DND-41 (cell line): ENCODE measurements at regions not wholly inside any gene's neighbourhood (a gene's known extent, or its start where the extent isn't known, plus 50 kb on each side); places are given as distances from the start of the nearest gene placed in this dataset.

Source experiments
- ATAC-seq: fragments of 200-7000 bp; cut with Tn5 transposase; 3 replicates; pipeline ENCODE4 v1.9.1; 2021; ENCODE audit warnings: low read depth; ENCODE audit not compliant: insufficient read depth
- DNase-seq: peaks from one replicate; pipeline ENCODE4 v3.0.0-alpha.2; 2020
- H2AFZ ChIP-seq: 2 replicates; pipeline ENCODE4 v1.6.0; 2012; ENCODE audit warnings: low read depth, low read length
- H3K27ac ChIP-seq: 2 replicates; pipeline ENCODE4 v1.5.1; 2012; ENCODE audit warnings: low read length, inconsistent platforms
- H3K27me3 ChIP-seq: fragments of 200-600 bp; sonication (generic); 2 replicates; pipeline ENCODE4 v1.6.0; 2012; ENCODE audit warnings: low read length, mild to moderate bottlenecking, inconsistent platforms; ENCODE audit not compliant: insufficient read depth, poor library complexity
- H3K36me3 ChIP-seq: 2 replicates; pipeline ENCODE4 v1.5.1; 2012; ENCODE audit warnings: low read length, inconsistent platforms; ENCODE audit not compliant: insufficient read depth
- H3K4me1 ChIP-seq: 2 replicates; pipeline ENCODE4 v1.5.1; 2012; ENCODE audit warnings: mild to moderate bottlenecking, low read length; ENCODE audit not compliant: insufficient read depth
- H3K4me2 ChIP-seq: 2 replicates; pipeline ENCODE4 v1.6.0; 2012; ENCODE audit warnings: mild to moderate bottlenecking, moderate library complexity, low read length, inconsistent platforms; ENCODE audit not compliant: insufficient read depth
- H3K4me3 ChIP-seq, 2 experiments: fragments of 200-600 bp in 1 of 2; shearing (Covaris generic) in 1 of 2; 2 replicates each; pipeline ENCODE4 v1.5.1; 2012 to 2016; ENCODE audit warnings: inconsistent platforms in 2 of 2, low read length in 2 of 2, mild to moderate bottlenecking in 2 of 2, low read depth in 1 of 2, moderate library complexity in 1 of 2
- H3K79me2 ChIP-seq: 2 replicates; pipeline ENCODE4 v1.6.0; 2012; ENCODE audit warnings: low read length, inconsistent platforms; ENCODE audit not compliant: insufficient read depth
- H3K9ac ChIP-seq: 2 replicates; pipeline ENCODE4 v1.6.0; 2012; ENCODE audit warnings: low read depth, mild to moderate bottlenecking, inconsistent platforms, low read length, moderate library complexity
- H3K9me3 ChIP-seq: 2 replicates; pipeline ENCODE4 v1.5.1; 2012; ENCODE audit warnings: low read length, moderate library complexity, mild to moderate bottlenecking, inconsistent platforms; ENCODE audit not compliant: insufficient read depth, severe bottlenecking
- H4K20me1 ChIP-seq: 2 replicates; pipeline ENCODE4 v1.6.0; 2012; ENCODE audit warnings: low read length; ENCODE audit not compliant: insufficient read depth
- CTCF ChIP-seq: IDR thresholded peaks from 2 replicates; pipeline ENCODE4 v1.5.1; 2012; ENCODE audit warnings: borderline replicate concordance, low read length, moderate library complexity, mild to moderate bottlenecking; ENCODE audit not compliant: poor library complexity, severe bottlenecking; ENCODE audit errors: extremely low read depth
- EZH2 ChIP-seq: IDR thresholded peaks from 3 replicates; pipeline ENCODE4 v1.6.1; 2012; ENCODE audit warnings: borderline replicate concordance, low read depth, mild to moderate bottlenecking, moderate library complexity, low read length, inconsistent platforms; ENCODE audit not compliant: severe bottlenecking

GRCh38 chr4:173891072-173891471, 361.0 kb upstream of the HAND2 start:
- Histone ChIP-seq H3K9ac (no peak overlapping the region), H2AFZ (no peak overlapping the region), H4K20me1 (no peaks in the 10 kb centered on the region), H3K27ac (no peak overlapping the region), H3K4me1 (no peaks in the 10 kb centered on the region), H3K4me3 (no peak overlapping the region), H3K27me3 (no peaks in the 10 kb centered on the region), H3K36me3 (no peaks in the 10 kb centered on the region), H3K9me3 (no peaks in the 10 kb centered on the region), H3K79me2 (no peaks in the 10 kb centered on the region), H3K4me2 (no peak overlapping the region)
- TF ChIP-seq CTCF: no peak
- no peak for TF ChIP-seq EZH2
- no peak for ATAC-seq
- DNase-seq: no peak

- H4K20me1 ChIP-seq: no peaks in the 10 kb centered on the region
- H3K27ac ChIP-seq: no peak overlapping the region
- no peak overlapping the region for H3K9ac ChIP-seq
- TF ChIP-seq EZH2: no peak
- no peak for TF ChIP-seq CTCF
- H3K27me3 ChIP-seq: peaks cover 2% of the 10 kb centered on the region
- ATAC-seq: no peak
- H3K79me2 ChIP-seq: no peaks in the 10 kb centered on the region
- no peak overlapping the region for H3K4me3 ChIP-seq
- H2AFZ ChIP-seq: no peak overlapping the region
- H3K36me3 ChIP-seq: no peaks in the 10 kb centered on the region
- no peak overlapping the region for H3K4me2 ChIP-seq
- H3K4me1 ChIP-seq: no peaks in the 10 kb centered on the region
- DNase-seq: no peak
- no peaks in the 10 kb centered on the region for H3K9me3 ChIP-seq
These were observed 353.8 kb upstream of the HAND2 start for GRCh38 chr4:173883821-173884220.

GRCh38 chr4:173880897-173881296, 350.9 kb upstream of the HAND2 start:
- ATAC-seq (no peak), DNase-seq (no peak)
- Histone ChIP-seq H2AFZ (no peak overlapping the region), H4K20me1 (no peaks in the 10 kb centered on the region), H3K27ac (no peak overlapping the region), H3K4me2 (no peak overlapping the region), H3K36me3 (no peaks in the 10 kb centered on the region), H3K9me3 (no peaks in the 10 kb centered on the region), H3K4me1 (no peaks in the 10 kb centered on the region), H3K79me2 (no peaks in the 10 kb centered on the region), H3K9ac (no peak overlapping the region), H3K27me3 (peaks cover 2% of the 10 kb centered on the region), H3K4me3 (no peak overlapping the region)
- TF ChIP-seq EZH2 (no peak), CTCF (no peak)

- no peak overlapping the region for H3K27ac ChIP-seq
- ATAC-seq: no peak
These were observed 349.5 kb upstream of the HAND2 start for GRCh38 chr4:173879509-173879908.

More at GRCh38 chr4:173879509-173879908, 349.5 kb upstream of the HAND2 start:
- Histone ChIP-seq H2AFZ (no peak overlapping the region), H3K4me1 (no peaks in the 10 kb centered on the region), H3K9me3 (no peaks in the 10 kb centered on the region), H3K9ac (no peak overlapping the region), H3K79me2 (no peaks in the 10 kb centered on the region), H3K4me3 (no peak overlapping the region), H3K27me3 (peaks cover 2% of the 10 kb centered on the region), H3K36me3 (no peaks in the 10 kb centered on the region), H3K4me2 (no peak overlapping the region), H4K20me1 (no peaks in the 10 kb centered on the region)
- TF ChIP-seq EZH2: no peak
- no peak for TF ChIP-seq CTCF
- no peak for DNase-seq
